HG02870 (cell line): ENCODE measurements at regions not wholly inside any gene's neighbourhood (a gene's known extent, or its start where the extent isn't known, plus 50 kb on each side); places are given as distances from the start of the nearest gene placed in this dataset.
"Not testable (repeated sequence)": the region's sequence is repeated elsewhere in the genome, so short reads cannot be mapped to it uniquely, and the experiment has no call there.

ENCODE experiments used
- ATAC-seq: cut with Tn5 transposase; IDR thresholded peaks from one replicate; pipeline ENCODE4 v1.9.1; 2021; ENCODE audit warnings: mild to moderate bottlenecking, moderate library complexity; ENCODE audit not compliant: unreplicated experiment

DNA sequence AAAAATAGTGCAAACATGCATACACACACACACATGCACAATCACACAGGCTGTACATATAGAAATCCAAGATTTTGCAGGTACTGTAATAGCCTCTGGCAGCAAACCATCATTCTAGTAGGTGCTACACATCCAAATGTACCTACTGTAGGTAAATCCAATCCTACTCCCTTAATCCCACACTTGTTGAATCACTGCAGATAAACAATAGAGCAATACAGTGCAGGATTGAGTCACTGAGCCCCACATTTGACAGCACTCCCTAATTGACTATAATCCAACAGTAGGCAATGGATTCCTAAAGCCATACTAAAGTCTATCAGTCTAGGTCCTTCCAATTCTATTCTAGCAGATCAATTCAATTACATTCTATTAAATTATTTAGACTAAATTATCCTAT lies 1640.5 kb upstream of the CDH9 start:
- no peak for ATAC-seq

DNA sequence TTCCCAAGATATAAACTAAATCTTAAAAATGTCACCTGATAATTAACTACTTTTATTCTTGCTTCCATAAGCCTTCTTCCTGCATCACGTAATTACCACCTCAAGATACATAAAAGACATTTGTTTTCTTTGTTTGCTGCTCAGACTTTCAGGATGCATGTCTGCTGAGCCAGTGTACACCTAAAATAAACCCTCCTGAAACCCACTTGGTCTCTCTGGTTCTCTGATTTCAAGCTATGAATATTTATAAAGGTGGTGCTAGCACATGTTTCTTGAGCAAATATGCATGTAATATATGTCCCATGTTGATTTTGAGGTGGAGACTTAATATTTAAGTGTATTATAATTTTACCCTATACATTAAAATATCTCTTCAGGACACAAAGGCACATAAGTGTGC lies 1627.7 kb upstream of the CDH9 start:
- no peak for ATAC-seq

DNA sequence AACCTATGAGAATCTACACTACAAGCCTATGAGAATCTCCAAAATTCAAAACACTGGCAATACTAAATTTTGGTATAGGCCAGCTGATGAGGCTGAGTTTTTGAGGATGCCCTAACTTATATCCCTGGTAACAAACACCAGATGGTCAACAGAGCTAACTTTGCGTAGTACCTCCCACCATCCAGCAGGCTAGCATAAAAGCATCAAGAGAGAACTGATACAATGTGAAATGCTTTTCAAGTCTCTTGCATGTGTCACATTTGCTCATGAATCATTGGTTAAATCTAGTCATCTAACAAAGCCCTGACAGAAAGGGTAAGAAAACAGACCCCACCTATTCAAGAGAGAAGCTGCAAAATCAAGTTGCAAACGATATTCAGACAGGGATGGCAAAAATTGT lies 1609.7 kb upstream of the CDH9 start:
- ATAC-seq, result no peak

DNA sequence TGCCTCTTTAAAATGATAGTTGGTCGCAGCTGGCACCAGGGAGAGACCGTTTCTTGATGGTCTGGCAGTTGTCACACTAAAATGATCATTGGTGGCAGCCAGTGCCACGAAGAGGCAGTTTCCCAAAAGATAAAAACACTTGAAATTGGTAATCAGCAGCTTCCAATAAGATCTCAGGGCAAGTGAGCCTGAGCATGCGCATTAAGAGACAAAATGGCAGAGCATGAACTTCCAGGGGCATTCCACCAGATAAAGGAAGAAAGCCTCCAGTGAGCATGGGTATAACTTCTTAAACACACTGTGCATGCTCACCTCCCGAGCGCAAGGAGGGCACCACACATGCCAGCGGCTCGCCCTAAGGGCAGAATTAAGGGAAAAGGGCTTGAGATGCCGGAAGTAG lies 1594.2 kb upstream of the CDH9 start:
- ATAC-seq, result no peak

DNA sequence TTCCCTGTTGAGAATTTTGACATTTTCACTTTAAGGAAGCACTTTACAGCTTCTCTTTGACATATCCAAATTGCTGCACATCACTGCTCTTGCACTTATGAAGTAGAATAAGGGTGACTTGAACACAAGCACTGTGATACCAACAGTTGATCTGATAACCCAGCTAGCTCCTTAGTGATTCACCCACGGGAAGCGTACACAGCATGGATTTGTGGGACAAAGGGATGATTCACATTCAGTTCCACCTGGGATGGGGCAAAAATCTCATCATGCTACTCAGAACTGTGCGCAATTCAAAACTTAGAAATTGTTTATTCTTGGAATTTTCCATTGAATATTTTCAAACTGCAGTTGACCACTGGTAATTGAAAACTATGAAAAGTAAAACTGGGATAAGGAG lies 1565.5 kb upstream of the CDH9 start:
- no peak for ATAC-seq

- ATAC-seq, result no peak
Measured at GRCh38 chr5:28602429-28602828, 1564.0 kb upstream of the CDH9 start.

GRCh38 chr5:28596707-28597106 lies 1558.3 kb upstream of the CDH9 start:
- ATAC-seq, result not testable (repeated sequence)

- ATAC-seq, result no peak
Measured at GRCh38 chr5:28580616-28581015, 1542.2 kb upstream of the CDH9 start.

DNA sequence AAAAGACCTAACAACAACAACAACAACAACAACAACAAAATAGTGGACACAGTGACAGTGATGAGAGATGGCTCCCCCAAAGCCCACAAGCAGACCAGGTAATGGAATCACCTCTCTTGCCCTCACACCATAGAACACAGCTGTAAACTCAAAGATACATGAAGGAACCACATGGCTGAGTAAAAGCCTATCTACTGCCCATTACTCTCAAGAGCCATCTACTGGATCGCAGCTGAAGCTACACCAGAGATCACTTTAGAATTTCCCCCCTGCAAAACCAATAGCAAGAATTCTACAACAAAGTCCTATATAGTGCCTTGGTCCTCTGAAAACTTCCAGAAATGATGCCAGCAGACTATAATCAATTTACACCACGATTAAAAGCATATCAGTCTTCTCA lies 1537.6 kb upstream of the CDH9 start:
- ATAC-seq, result no peak

DNA sequence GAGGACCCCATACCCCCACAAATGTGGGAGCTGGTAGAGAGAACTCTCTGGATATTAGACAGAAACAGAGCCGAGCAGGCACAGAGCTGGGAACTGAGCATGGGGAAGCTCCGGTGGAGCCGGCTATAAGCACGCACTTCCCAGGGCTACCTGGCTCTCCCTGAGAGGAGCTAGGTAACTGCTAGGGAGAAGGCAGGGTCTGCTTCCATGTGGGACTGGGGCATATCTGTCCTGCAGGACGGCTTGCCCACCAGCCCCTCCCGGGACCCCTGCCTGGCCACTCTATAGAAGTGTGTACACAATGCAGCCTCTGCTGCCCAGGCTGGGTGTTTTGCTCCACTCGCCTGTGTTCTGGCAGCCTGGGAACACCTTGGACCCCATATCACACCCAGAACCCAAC lies 1537.0 kb upstream of the CDH9 start:
- no peak for ATAC-seq

DNA sequence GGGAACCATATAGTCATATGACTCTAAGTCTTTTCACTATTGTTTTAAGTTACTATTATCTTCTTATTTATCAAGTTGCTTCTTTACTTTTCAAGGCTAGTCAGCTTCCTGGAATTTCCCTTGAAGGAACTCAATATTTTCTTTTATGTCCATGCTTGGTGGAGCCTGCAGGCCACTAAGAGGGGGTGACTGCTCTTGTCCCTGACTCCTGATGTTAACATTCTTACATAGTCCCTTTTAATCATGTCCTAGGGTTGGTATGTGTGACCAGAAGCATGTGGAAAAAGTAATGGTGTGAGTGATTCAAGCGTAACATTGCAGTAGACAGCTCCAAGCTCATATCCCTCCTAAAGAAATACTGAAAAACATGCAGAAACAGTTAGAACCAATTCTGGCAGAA lies 1536.2 kb upstream of the CDH9 start:
- no peak for ATAC-seq

DNA sequence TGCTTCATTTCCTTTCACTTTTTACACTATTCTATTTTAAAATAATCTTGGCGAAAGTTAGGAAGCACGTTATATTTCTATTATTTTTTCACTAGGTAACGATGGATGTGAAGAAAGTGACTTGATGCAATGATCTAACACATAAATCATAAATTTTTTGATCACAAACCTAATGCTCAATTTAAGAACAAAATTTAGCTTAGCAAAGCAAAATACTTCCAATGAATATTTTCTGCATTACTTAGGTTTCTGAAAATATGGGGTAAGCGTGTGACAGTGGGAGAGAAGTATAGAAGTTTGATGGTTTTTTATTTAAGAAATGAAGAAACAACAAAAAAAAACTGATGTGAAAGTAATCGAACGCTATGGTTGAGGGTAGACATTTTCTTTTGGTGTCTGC lies 1528.7 kb upstream of the CDH9 start:
- no peak for ATAC-seq

- ATAC-seq, result no peak
Measured at GRCh38 chr5:28561522-28561921, 1523.1 kb upstream of the CDH9 start.

- ATAC-seq, result no peak
Measured at GRCh38 chr5:28558196-28558595, 1519.8 kb upstream of the CDH9 start.

- ATAC-seq, result no peak
Measured at GRCh38 chr5:28557114-28557513, 1518.7 kb upstream of the CDH9 start.

GRCh38 chr5:28549588-28549987 lies 1511.2 kb upstream of the CDH9 start:
- ATAC-seq, result no peak

DNA sequence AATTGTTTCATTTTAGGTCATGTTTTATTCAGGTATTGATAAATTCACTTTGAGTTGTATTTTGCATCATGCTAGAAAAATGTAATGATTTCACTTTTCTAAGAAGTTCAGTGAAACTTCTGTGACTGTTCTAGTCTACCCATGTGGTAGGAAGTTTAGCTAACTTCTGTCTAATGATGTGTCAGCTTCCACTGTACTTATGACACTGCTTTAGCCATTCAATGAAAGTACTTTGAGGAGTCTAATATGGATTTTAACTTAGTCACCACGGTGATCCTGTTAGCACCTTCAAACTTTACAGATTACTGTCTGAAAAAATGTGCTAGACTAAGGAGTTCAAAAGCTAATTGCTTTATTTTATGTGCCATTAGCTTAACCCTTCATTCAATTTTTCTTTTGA lies 1510.5 kb upstream of the CDH9 start:
- no peak for ATAC-seq

GRCh38 chr5:28544501-28544900 lies 1506.1 kb upstream of the CDH9 start:
- no peak for ATAC-seq

DNA sequence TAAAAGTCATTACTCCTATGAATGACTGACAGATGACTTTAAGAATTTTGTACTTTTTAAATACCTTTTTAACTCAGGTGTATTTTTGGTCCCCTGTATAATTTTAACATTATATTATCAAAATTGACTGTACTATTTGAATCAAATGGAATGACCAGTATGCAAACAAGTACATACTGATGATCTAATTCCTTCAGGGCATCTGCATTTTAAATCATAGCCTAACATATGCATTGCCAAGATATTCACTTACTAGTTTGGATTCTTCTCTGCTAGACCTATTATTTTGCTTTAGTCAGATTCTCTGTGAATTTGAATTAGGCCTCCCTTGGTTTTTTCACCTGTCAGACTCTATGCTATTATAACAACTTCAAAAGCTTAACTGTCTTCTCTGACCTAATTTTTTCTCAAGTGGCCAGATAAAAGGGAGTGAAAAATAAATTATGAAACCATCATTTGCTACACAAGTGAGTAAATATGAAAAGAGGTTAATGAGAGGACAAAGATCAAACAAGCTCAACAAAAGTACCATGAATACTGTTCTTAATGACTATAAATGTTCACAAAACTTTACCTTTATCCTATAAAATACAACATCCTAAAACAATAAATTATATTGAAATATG lies 1505.2 kb upstream of the CDH9 start:
- ATAC-seq, result no peak

DNA sequence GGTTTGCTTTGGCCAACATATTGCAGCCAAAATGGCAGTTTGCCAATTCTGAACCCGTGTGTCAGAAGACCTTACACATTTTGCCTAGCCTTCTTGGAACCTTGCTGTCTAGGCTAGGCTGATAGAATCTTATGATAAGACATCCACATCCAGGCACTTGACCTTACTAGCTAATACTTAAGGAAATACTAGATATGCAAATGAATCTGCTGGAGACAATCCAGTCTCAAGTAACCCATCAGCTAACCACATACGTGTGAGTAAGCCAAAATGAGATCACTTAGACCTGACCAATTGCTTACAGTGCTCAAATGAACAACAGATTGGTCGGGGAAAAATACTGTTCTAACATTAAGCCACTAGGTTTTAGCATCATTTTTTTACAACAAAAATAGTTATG lies 1504.6 kb upstream of the CDH9 start:
- ATAC-seq, result no peak

DNA sequence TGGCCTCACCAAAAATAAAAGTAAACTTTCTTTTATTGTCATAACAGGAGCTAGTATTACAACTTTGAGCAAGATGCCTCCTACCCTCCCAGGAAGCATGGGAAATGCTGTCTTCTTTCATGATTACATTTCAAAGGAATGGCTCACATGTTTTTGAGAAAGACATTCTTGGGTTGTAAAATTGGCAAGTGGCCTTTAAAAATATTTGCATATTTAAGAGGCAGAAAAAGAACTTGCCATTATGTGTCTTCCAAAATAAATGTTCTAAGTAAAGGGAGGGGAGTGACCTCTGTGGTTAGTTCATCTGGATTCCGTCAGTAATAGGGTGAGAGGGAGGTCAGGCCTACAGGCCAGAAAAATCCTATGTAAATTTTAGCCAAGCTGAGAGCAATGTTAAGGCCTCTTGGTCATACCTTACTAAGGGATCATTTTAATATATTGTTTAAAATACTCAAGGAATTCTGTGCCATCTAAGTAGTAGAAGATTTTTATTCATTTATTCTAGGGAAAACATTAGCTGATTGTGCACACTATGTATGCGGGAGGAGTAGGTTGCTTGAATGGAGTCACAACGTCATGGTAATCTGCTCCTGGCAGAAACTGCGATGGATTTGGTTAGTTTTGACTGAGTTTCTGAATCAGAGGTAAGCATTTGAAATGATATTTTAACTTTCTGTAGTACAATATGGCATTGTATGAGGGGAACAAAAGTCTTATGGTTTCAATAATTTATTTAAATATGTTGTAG lies 1485.7 kb upstream of the CDH9 start:
- ATAC-seq, result no peak

DNA sequence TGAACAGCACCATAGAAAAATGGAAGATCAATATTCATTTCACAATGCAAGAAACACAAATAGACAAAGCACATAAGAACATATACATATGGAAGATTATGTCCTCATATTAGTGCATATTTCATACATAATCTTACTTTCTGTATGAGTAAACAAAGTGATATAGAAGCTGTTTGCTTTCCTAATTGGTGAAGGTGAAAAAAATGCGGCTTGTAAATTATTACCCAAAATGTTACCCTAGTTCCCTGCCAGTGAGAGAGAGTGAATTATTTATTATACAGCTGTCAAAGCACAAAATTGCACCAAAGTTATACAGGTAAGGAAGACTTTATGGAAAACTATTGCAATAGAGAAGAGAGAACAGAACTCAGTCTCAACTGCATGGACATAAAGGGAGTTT lies 1485.0 kb upstream of the CDH9 start:
- ATAC-seq, result no peak

- ATAC-seq, result no peak
Measured at GRCh38 chr5:28517691-28518090, 1479.3 kb upstream of the CDH9 start.
